Hepatic stellate cell (primary cell): ENCODE measurements at regions not wholly inside any gene's neighbourhood (a gene's known extent, or its start where the extent isn't known, plus 50 kb on each side); places are given as distances from the start of the nearest gene placed in this dataset.

Experiments
- DNase-seq: peaks from one replicate; pipeline ENCODE4 v3.0.0; 2011; ENCODE audit warnings: low spot score

DNA sequence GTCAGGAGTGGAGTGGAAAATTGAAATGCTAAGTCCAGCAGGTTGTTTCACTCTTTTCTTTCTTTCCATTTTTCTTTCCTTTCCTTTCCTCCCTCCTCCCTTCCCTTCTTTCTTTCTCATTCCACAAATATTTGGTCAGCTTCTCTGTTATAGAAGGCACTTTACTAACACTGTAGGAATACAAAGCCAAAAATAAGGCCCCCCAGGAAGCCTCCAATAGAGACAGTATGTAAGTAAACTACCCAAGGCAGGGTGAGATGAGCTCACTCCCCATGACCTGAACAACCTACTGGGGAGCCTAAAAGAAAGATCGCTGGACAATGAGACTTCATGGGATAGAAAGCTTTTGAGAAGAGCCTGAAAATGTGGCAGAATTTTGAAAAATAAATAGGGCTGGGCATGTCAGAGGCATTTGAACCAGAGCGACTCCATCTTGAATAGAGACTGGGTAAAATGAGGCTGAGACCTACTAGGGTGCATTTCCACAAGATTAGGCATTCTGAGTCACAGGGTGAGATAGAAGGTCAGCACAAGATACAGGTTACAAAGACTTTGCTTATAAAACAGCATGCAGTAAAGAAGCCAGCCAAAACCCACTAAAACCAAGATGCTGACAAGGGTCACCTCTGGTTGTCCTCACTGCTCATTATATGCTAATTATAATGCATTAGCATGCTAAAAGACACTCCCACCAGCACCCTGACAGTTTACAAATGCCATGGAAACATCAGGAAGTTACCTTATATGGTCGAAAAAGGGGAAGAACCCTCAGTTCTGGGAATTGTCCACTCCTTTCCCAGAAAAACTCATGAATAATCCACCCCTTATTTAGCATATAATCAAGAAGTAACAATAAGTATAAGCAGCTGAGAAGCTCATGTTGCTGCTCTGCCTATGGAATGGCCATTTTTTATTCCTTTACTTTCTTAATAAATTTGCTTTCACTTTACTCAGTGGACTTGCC, 158.9 kb upstream of the EGFLAM start:
- no peak for DNase-seq

DNA sequence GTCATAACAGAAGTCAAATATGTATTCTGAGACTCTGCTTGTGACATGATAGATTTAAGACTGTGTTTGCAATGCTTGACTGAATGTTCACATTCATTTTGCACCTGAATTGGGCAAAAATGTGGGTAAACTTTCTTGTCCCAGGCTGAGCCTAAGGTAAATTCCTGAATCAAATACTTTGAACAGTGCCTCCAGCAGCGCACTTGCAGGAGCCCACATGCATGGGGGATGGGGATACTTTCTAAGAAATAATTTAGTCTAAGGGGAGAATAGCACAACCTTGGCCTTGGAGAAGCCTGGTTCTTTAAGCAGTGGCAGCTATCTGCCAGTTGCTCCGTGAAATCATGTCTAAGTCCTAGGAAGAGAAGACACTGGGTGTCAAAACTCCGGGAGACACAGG, 163.5 kb upstream of the EGFLAM start:
- DNase-seq, result no peak

DNA sequence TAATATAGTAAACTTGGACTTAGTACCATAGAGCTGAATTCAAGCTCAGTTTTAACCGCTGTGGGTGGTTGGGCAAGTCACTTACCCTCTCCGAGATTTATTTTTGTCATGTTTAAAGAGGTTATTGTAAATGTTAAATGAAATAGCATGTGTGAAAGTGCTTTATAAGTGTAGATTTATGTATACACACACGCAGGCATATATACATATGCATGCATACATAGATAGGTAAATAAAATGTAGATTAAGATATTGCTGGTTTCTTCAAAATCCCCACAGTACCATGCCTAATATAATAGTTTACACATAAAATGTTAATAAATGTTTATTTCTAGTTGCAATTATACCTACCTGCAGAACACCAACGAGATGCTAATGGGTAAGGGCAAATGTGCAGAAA, 164.5 kb upstream of the EGFLAM start:
- DNase-seq, result no peak

GRCh38 chr5:38086777-38087176, 171.6 kb upstream of the EGFLAM start:
- DNase-seq, result no peak

- no peak for DNase-seq
These were observed 178.5 kb upstream of the EGFLAM start for GRCh38 chr5:38079620-38080402.

GRCh38 chr5:38078161-38078560, 180.2 kb upstream of the EGFLAM start:
- no peak for DNase-seq

DNA sequence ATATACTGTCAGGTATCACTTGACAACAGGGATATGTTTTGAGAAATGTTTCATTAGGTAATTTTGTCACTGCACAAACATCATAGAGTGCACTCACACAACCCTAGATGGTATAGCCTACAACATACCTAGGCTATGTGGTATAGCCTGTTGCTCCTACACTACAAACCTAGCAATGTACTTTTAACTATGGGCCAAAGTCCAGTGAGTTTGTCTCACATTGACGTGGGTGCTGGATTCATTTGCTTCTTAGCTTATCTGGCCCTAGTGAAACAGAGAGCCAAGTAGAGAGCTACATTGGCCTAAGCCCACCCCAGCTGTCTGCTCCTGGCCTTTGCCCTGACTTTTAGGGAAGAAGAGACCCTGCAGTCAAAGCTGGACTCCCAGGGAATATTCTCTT, 180.7 kb upstream of the EGFLAM start:
- DNase-seq, result no peak

- DNase-seq, result no peak
These were observed 186.3 kb upstream of the EGFLAM start for GRCh38 chr5:38071831-38072694.

GRCh38 chr5:38070304-38070950, 187.9 kb upstream of the EGFLAM start:
- no peak for DNase-seq

GRCh38 chr5:38069360-38069759, 189.0 kb upstream of the EGFLAM start:
- DNase-seq, result no peak

DNA sequence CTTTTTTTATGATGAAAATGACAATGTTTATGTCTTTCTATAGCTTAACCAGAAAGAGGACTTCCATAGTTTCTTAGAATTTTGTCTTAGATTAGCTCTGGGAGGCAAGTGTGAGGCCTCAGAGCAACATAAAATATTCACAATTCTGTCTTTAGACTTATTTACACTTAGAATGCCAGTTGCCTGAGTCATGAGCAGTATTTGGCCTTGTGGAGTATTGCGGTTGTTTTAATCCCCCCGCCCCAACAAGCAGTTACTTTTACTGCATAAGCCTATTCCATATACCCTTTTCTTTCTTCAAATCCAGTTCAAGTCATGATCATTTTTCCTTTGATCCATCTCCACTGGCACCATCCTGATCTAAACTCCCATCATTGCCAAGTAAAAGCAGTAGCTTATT, 198.0 kb upstream of the EGFLAM start:
- DNase-seq, result no peak

GRCh38 chr5:38059876-38060275, 198.5 kb upstream of the EGFLAM start:
- no peak for DNase-seq

DNA sequence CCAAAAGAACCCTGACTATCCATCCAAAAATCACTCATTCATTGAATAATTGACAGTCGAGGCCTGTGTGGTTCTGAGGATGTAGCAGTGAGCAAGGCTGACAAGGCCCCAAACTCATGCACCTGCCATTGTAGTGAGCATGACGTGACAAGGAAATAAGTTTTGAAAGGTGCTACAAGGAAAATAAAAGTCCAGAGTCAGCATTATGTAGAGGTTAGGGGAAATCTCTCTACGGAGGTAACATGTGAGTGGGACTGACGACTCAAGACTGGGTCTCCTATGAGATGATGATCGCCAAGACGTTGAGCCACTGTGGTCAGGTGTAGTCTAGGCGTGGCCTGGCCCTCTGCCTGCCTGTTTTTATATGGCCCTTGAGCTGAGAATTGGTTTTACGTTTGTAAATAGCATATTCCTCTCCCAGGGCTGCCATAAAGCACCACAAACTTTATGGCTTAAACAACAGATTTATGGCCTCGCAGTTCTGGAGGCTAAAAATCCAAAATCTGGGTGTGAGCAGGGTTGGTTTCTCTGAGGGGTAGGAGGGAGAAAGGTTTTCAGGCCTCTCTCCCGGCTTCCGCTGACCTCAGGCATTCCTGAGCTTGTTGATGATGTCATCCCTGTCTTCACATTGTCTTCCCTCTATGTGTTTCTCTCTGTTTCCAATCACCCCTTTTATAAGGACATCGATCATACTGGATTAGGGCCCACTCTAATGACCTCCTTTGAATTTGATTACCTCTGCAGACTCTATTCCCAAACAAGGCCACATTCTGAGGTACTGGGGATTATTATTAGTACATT, 206.4 kb upstream of the EGFLAM start:
- no peak for DNase-seq

DNA sequence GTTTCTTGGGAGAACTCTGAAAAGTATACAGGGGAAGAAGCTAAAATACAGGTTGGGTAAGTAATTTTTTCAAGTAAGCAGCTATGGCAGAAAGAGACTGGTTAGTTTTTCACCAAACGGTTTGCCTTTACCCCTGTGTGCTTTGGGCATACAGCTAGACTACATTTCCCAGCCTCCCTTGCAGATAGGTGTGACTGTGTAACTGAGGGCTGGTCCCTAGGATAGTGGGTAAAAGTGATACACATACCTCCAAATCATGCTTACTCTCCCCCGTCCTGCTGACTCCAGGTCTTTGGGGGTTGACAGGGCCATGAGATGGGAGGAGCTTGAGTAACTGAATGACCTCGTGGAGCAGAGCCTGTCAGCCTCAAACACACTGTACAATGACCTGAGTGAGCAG, 208.6 kb upstream of the GDNF start:
- DNase-seq, result no peak

DNA sequence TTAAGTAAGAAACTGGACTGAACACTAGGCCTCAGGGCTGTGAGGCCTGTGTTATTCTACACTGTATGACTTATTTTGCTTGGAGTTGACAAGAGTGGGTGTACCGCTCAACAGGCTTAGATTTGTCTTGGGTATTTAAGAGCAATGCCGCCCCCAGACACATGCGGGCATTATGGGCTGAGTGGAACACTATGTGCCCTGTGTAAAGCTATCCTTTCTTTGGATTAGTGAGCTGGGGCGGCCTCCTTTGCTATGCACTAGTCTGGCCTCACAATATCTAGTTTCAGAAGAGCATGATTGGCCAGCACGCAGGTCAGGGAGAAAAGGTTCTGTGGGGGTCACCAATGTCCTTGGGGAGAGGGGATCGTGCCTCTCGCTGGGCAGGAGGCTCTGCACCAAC, 206.3 kb upstream of the GDNF start:
- DNase-seq, result no peak

GRCh38 chr5:38045446-38045845, 205.6 kb upstream of the GDNF start:
- no peak for DNase-seq

DNA sequence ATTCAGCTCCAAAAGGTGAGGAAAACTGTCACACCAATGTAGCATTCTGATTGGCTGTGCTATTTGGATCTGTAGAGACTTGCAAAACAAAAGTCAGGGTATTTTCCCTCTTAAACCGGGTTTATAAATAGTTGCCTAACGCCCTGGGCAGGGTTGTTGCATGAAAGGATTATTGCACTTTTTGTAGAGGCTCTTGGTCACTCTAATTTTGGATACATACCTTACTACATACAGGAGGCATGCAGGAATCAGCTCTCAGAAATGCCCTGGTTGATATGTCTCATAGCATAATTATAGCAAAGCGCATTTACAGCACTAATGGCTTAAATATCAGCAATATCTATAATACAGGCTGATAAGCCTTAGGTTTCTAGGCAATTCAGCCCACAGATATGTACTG, 200.0 kb upstream of the GDNF start:
- DNase-seq, result no peak

DNA sequence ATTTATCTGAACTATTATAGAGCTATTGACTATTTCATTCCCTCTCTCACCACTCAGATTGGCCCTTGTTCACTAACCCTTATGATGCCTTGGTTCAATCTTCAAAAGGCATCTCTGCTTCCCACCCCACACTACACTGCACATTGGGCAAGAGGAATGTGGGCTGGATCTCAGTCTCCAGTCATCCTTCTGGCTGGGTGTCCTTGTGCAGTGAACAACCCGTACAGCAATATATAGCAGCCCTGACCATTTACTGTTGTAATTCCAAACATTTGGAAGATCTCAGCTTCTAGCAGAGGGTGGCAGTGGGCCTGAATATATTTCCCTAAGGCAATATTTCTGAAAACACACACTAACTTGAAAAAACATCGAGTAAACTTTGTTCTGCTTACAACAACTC, 199.2 kb upstream of the GDNF start:
- no peak for DNase-seq

GRCh38 chr5:38036765-38037164, 196.9 kb upstream of the GDNF start:
- no peak for DNase-seq

- no peak for DNase-seq
These were observed 192.3 kb upstream of the GDNF start for GRCh38 chr5:38032149-38032548.

- no peak for DNase-seq
These were observed 191.5 kb upstream of the GDNF start for GRCh38 chr5:38031304-38031703.
